Posterior cingulate gyrus (tissue), 11 donors: ENCODE measurements at regions not wholly inside any gene's neighbourhood (a gene's known extent, or its start where the extent isn't known, plus 50 kb on each side); places are given as distances from the start of the nearest gene placed in this dataset.
A peak's percentile ranks its signal among the peaks of the same experiment; 100 is the strongest.
"Not testable (repeated sequence)": the region's sequence is repeated elsewhere in the genome, so short reads cannot be mapped to it uniquely, and the experiment has no call there.

Experiments
- DNase-seq, 10 donors: peaks; one replicate each; pipeline versions ENCODE4 v3.0.0 to v3.0.0-alpha.2; 2020 to 2021; ENCODE audit warnings: mixed read lengths in 3 of 10
- intact Hi-C: fragments of 100-400 bp; cut with DNase I; formaldehyde crosslinking; loops from one replicate; pipeline ENCODE4 v1.15.1; 2023

- intact Hi-C loops, result no loop called here
- no peak for DNase-seq
These were observed 158.4 kb upstream of the PDE1C start for GRCh38 chr7:32228601-32229000.

GRCh38 chr7:32227746-32228145 is 157.5 kb upstream of the PDE1C start:
- no peak for DNase-seq
- intact Hi-C loops, result no loop called here

GRCh38 chr7:32224276-32224675 is 154.1 kb upstream of the PDE1C start:
- intact Hi-C loops, result no loop called here
- DNase-seq, result no peak

DNA sequence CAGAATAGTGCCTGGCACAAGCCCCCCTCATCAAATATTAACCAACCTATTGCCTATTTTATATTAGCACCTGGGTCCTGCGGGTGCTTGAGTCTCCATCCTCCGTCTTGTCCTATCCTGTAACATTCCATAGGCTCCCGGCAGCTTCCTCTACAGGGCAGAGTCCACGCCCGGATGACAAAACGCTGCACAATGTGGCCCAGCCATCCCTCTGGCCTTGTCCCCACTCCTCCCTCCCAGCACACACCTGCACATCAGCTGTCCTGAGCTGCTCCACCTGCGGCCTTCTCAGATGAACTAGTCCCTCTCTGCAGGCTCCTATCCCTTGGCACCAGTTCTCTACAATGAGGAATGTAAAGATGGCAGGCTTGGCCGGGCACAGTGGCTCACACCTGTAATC is 153.5 kb upstream of the PDE1C start:
- intact Hi-C loops, result no loop called here
- no peak for DNase-seq

DNA sequence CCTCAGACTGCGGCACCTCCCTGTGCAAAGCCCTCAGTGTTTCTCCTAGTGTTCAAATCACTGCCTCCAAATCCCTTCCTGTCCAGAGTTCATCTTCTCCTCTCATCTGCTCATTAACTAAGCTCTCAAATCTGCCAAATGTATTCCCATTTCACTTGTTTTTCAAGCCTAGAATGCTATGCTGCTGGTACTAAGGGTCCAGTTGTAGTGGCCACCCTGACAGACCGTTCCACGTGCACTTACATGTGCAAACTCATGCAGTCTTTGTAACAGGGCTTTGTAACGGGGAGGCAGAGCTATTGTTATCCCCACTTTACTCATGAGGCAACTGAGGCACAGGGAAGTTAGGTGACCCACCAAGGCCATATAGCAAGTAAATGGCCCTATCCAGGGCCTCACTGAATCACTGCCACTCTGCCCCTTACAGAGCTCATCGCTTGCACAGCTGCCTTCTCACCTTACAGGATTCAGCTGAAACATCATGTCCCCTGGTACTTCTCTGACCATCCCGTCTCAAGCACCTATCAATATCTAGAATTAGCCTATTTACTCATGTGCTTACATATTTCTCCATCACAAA is 153.0 kb upstream of the PDE1C start:
- no peak for DNase-seq
- intact Hi-C loops, result no loop called here

DNA sequence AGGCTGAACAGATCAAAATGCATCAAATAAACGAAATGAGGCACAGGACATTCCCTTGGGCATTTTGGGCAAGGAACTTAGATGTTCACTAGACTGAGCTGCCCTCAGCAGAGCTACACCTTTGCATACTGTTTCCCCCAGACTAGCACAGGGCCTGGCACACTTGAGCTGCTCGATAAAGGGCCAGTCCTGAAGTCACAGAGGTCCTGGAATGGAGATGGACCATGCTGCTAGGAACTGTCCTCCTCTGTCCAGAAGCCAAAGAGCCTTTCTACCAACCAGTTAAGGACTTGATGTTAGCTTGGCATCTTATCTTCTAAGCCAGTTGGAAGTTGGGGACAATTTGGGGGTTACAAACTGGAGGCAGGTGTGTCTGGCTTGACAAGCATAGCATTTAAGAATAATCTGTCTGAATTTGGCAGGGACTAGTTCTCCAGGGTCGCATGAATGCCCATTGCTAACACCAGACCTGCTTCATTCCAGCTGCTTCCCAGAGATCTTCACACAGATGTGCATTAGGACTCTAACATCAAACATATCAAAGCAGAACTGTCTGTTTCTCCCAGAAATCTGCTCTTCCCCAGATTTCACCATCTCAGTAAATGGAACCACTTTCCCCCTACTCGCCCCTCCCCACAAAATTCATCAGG is 152.2 kb upstream of the PDE1C start:
- DNase-seq, result no peak
- intact Hi-C loops, result no loop called here

DNA sequence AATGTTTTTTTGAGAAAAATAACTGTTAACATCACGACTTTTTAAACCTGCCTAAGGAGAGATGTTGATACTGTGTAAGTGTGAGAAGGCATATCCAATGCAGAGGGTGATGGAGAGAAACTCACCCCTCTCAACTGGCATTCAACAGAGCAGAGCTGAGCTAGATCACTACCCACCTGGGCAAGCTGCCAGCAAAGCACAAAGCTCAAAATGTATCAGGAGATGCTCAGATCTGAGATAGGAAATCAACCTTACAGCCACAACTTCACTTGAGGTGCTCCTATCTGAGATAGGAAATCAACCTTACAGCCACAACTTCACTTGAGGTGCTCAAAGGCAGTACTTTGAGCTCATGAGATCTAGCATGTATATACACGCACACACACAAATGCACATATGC is 151.5 kb upstream of the PDE1C start:
- DNase-seq, result no peak
- intact Hi-C loops, result no loop called here

GRCh38 chr7:32221056-32221455 is 150.8 kb upstream of the PDE1C start:
- no peak for DNase-seq
- intact Hi-C loops, result no loop called here

DNA sequence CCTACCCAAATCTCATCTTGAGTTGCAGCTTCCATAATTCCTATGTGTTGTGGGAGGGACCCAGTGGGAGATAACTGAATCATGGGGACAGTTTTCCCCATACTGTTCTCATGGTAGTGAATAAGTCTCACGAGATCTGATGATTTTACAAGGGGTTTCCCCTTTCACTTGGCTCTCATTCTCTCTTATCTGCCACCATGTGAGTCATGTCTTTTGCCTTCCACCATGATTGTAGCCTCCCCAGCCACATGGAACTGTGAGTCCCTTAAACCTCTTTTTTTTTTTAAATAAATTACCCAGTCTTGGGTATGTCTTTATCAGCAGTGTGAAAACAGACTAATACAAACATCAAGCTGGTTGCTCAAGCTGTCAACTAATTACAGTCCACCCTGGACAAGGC is 149.6 kb upstream of the PDE1C start:
- intact Hi-C loops, DNase-seq: not testable (repeated sequence)

DNA sequence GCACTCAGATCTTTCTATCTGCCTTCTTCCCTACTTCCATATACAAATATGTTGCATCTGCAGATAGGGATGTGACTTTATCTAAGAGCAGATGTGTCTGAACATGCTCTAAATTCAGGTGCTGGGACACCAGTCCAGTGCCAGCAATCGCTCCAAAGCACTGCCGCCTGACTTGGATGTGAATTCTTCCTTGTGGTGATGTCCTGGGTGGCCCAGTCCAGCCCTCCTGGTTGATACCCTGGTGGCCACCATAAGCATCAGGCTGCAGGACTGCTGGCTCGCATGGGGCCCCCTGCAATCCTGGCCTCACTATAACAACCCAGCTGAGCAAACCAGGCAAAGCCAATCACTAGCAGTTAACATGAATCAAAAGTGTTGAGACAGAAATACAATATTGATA is 149.2 kb upstream of the PDE1C start:
- intact Hi-C loops, result no loop called here
- no peak for DNase-seq

- no peak for DNase-seq
- intact Hi-C loops, result no loop called here
These were observed 148.6 kb upstream of the PDE1C start for GRCh38 chr7:32218741-32219288.

- intact Hi-C loops, result no loop called here
- no peak for DNase-seq
These were observed 147.9 kb upstream of the PDE1C start for GRCh38 chr7:32218154-32218467.

- no peak for DNase-seq
- intact Hi-C loops, result no loop called here
These were observed 147.3 kb upstream of the PDE1C start for GRCh38 chr7:32217341-32218153.

- intact Hi-C loops, result no loop called here
- DNase-seq, result no peak
These were observed 146.6 kb upstream of the PDE1C start for GRCh38 chr7:32216759-32217158.

DNA sequence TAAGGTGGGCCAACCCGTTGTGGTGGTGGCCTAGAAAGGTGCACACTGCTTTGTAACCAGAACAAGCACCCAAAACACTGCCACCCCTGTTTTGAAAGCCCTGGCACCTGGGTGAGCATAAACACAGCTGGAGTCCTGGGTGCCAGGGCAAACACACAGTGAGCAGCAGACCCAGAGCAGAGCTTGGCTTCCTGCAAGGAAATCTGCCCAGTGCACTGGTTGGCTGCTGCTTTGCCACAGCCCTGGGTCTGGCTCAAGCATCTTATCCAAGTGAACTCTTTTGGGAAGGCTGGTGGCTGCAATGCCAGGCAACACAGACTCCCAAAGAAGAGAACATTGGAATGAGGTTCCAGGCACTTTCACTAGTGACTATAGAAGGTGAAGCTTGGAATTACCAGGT is 145.5 kb upstream of the PDE1C start:
- intact Hi-C loops, result no loop called here
- no peak for DNase-seq

- intact Hi-C loops, result no loop called here
- no peak for DNase-seq
These were observed 144.7 kb upstream of the PDE1C start for GRCh38 chr7:32214913-32215312.

DNA sequence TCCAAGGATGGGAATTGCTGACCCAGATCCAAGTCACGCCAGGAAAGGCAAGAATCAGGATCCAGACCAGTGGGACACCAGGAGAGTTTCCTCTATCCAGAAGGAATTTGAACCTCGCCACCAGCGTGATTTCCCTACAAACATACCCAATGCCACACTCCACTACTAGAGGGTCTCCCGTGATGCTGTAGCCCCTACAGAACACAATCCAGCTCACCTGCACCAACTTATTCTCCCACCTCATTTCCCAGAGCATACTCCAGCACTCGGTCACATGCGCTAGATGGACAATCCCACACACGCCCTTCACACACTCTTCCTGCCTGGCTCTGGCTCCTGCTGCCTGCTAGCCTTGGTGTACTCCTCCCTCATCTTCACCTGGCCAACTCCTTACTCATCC is 142.1 kb upstream of the PDE1C start:
- intact Hi-C loops, result loop anchor here (2.0 kb wide), 1 partner anchor 136 kb away; no protein-coding TSS in a partner anchor
- DNase-seq, result no peak

- peak in 4 of 10 donors; percentile 36 to 87 (median 56) for DNase-seq
- intact Hi-C loops, result loop anchor here (10.0 kb wide), 1 partner anchor 562 kb away; no protein-coding TSS in a partner anchor
These were observed 136.8 kb upstream of the PDE1C start for GRCh38 chr7:32206987-32207386.

DNA sequence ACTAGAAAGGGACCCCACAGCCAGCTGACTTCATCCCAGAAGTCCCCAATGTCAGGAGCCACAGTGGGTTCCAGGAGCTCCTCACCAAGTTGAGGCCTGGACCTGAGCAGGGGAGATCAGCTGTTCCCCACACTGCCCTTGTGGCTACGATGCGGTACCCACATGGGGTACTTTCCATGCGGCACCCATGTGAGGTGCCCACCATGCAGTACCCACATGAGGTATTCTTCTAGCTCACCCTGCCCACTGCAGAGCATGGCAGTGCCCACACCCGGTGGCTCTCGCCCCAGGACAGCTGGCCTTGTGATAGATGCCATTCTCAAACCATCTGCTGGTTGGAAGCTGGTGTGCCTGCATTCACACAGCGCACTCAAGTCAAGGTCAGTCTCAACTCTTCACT is 136.3 kb upstream of the PDE1C start:
- intact Hi-C loops, result loop anchor here (10.0 kb wide), 1 partner anchor 562 kb away; no protein-coding TSS in a partner anchor
- peak in 1 of 10 donors; percentile 63 for DNase-seq

- intact Hi-C loops, result loop anchor here (10.0 kb wide), 1 partner anchor 561 kb away; no protein-coding TSS in a partner anchor
- DNase-seq, result not testable (repeated sequence)
These were observed 135.2 kb upstream of the PDE1C start for GRCh38 chr7:32205298-32205824.
